ENCODE measurements at regions not wholly inside any gene's neighbourhood (a gene's known extent, or its start where the extent isn't known, plus 50 kb on each side); places are given as distances from the start of the nearest gene placed in this dataset.

GRCh38 chr2:129882476-129882875 lies 97.0 kb upstream of the RAB6C start:
- DNase-seq: no peak

DNA sequence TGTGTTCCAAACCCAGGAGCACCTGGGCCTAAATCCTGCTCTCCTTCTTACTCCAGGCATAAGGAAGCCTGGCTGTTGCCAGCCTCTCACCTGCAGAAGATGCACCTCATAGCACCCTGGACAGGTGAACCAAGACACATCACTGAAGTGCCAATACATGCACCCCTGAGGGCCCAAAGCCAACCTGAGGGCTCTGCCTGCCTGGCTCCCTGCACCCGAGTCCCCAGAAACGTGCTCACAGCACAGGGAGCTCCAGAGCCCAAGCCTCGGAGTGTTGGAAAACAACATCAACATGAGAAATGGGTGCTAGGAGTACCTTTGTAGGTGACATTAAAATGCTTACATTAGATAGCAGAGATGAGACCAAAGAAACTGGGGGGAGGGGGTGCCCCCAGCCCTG lies 96.3 kb upstream of the RAB6C start:
- DNase-seq: no peak

GRCh38 chr2:129884221-129884786 lies 95.2 kb upstream of the RAB6C start:
- DNase-seq: no peak

- DNase-seq: no peak
These were observed 93.7 kb upstream of the RAB6C start for GRCh38 chr2:129885735-129886134.

DNA sequence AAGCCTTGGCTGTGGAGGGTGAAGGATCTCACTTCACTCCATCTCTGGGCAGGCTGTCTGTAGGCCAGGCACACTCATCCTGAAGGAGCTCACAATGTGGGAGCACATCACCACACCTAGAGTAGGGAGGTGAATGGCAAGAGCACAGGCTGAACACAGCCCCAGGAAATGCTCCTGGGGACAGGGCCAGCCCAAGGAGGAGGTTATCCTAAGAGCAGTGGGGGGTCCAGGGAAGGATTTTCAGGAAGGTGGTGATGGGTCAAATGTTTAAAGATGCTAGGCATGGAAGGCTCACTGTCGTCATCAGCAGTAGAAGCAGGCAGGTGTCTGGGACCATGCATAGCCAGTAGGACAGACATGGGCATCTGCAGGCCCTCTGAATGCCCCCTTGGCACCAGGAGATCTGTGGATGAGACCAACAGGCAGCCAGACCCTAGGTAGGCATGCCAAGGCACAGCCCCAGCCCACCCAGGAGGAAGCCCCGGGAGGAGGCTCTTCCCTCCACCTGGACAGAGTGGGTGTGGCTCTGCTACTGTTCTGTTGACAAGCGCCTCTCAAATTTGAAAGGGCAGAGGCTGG lies 91.7 kb upstream of the RAB6C start:
- DNase-seq: no peak

DNA sequence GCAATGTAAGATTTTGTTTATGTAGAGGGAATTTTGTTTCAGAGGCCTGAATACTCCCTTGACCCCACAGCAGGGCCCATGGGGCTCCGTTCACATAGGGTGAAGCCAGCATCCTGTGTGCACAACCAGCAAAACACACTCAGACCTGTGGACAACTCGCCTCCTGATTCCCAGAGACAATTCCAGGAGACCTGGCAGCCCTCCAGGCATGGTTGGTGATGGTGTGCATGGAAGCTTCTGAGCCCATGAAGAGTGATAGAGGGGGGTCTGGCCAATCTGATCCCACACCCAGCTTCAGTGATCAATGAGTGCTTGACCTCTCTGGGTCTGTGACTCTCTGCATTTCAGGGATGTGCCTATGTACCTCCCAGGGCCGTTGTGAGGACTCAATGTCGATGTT lies 91.0 kb upstream of the RAB6C start:
- DNase-seq: no peak

DNA sequence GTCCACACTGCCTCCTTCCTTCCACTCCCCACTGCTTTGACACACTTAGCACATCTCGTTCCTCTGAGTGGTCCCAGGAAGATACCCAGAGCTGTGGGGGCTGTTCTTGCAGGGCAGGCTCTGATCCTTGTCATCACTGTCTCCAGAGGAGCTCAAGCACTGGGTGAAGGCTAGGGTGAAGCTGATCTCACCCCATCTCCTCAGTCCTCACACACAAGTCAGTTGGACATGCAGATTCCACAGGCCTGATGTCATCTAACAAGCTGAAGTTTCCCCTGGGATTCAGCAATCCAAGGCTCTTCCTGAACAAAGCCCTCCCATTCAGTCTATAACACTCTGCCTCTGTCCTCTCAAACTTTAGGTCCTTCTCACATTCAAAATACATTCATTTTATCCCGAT lies 90.6 kb upstream of the RAB6C start:
- DNase-seq: no peak

GRCh38 chr2:129891341-129892320 lies 87.8 kb upstream of the RAB6C start:
- DNase-seq: no peak

DNA sequence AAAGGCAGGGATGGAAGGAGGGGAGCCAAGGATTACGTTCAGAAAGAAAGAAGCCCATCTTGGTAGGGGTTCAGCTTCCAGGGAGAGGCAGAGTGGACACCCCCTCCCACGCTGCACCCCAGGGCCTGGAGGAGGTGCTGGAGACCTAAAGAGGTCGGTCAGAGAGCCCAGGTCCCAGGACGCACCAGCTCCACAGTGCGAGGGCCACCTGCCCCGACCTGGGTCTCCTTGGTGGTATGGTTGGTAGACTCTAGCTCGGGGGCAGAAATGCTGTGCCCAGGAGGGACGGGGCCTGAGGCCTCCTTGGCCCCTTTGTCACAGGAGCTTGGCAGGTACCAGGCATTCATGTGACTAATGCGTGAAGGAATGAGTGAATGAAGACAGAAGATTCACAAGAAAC lies 87.1 kb upstream of the RAB6C start:
- DNase-seq: no peak

DNA sequence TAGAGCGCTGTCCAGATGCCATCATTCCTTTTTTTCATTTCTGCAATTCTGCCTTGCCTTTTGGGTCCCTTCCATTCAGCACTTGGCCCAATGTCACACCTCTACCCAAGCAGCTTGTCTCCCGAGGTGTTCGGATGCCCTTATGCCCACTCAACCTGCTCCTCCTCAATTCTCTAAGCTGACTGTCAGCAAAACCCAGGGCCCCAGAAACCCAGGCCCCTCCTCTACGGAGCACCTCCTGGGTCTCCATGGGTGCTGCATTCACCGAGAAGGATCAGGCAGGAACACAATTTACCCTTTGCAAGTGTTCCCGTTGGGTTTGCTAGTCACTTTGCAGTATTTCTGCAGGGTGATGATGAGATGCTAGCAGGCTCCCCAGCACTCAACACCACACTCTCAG lies 86.7 kb upstream of the RAB6C start:
- DNase-seq: no peak

- no peak for DNase-seq
These were observed 86.2 kb upstream of the RAB6C start for GRCh38 chr2:129893244-129893643.

GRCh38 chr2:129894616-129895015 lies 84.8 kb upstream of the RAB6C start:
- DNase-seq: no peak

DNA sequence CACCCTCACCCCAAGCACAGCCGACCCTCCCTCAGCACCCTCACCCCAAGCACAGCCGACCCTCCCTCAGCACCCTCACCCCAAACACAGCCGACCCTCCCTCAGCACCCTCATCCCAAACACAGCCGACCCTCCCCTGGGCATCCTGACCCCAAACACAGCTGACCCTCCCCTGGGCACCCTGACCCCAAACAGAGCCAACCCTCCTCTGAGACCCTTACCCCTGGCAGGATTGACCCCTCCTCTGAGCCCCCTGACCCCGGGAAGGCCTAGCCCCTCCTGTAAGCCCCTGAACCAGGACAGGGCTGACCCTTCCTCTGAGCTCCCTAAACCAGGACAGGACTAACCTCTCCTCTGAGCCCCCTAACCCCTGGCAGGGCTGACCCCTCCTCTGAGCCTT lies 84.4 kb upstream of the RAB6C start:
- no peak for DNase-seq

GRCh38 chr2:129895526-129896082 lies 83.9 kb upstream of the RAB6C start:
- DNase-seq: no peak

DNA sequence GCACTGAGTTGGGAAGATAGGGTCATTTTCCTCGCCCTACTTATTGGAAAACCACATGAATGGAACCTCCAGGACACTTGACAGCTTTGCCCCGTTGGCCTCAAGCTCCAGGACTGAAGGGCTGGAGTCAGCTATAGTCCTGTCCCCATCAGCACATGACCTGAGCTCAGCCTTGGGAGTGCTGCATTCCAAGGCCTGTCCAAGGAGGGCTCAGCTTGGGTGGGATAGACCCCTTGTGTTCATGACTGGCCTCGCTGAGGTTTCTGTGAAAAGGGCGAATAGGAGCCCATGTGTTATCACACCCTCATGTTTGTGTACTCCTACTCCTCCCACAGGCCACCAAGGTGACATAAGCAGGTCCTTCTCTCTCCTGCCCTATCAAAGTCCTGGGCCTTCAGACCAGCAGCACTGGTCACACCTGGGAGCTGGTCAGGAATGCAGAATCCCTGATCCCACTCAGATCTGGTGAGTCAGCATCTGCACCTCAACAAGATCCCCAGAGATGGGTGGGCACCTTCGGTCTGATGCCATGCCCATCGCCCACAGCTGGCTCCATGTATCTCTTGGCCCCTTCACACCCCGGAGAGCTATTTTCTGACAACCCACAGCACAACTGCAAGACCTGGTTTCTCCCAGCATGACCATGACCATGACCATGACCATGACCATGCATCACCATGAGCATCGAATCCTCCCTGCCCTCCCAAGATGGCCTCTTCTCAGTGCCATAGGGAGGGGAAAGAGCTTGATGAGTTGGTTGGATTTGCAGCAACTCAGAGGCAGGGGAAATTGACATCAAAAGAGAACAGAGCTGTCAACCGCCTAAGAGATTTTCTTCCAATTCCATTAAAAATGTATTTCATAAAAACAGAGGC lies 83.0 kb upstream of the RAB6C start:
- no peak for DNase-seq

DNA sequence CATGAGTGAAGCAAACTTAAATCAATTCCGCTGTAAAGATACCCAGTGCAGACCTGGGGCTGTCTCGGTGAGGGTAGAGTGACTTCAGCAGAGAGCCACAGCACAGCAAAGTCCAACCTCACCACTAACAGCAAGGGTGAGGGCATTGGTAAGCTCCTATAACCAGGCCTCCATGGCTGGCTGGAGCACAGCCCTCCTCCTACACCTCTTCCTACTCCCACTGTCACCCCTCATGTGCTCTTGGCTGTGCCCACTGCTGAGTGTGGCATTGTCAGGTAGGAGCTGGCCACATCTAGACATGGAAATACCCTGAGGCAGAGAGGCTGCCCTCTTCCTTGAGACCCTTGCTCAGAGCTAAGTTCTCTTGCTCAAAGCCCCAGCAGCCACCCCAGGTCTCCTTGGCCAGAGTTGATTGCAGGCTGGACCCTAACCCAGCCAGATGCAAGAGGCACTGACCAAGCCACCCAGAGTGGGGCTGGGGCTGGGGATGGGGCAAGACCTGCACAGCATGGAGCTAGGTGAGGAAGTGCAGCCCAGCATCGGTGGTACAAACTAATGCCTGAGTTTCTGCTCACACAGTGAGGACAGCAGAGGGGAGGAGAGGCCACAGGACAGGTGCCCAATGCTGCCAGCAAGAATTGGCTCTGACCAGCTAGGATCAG lies 77.6 kb upstream of the RAB6C start:
- DNase-seq: no peak

DNA sequence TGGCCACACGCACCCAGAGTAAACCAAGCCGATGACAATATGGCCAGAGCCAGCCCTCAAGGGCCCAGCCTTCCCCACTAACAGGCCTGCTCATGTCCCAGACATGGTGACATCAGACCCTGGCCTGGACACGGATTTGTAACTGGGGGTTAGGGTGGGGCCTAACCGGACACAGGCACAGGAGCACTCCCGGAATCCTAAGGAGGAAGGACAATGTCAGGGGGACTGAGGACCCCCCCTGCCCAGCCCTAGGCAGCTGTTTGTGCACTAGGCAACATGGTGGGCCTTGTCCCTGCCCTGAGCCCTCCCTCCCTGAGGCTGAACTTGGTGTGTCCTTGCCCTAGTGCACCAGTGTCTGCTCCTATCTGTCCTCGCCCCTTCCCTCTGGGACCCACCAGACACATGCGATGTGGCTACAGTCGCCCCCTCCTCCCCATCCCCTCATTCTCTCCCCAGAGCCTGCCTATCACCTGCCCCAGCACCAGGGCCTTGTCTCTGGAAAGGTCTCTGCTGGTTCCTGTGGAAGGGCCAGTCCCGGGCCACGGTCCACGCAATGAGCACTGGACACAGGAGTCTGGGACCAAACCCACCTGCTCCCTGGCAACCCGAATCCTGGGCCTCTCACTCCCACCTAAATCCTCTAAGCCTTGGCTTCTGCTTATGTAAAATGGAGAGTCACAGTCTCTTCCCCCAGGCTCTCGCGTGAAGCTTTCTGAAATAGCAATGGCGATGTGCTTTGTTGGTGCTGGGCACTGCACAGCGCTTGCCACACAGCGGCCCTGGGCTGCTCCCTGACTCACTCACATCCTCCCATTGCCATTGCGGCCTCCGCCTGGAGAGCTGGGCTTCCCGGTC lies 76.5 kb upstream of the RAB6C start:
- DNase-seq: no peak

DNA sequence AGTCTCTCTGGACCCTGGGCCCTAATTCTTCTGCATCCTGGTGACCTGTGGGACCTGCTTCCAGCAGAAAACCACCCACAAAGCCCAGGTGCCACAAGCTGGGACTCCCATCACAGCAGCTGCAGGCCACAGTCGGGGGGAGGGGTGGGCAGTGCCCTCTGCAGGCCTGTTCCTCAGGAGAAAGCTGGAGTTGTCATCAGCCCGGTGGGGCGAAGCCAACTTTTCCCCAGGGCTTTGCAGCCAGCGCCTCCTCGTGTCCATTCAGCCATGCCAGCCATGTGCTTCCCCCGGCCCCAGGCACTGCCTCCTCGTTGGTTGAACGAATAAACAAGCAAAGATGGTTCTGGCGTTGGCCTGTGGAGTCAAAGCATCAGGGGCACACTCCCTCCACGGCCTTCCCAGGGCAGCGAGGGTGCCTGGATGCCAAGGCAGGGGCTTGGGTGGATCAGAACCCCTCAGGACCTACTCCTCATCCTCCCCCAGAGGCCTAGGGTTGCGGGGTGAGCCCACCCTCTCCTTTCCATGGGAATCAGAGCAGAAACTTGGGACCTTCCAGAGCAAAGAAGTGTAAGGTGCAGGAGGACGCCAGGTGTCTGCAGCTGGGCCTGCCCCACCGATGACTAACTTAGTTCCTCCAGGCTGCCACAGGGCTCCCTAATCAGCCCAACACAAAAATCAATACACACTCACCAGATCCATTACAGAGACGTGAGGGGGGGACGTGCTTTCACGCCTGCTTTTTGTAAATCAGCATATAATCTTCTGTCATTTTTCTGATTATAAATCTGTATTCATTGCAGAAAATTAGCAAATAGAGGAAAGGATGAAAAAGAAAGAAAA lies 75.7 kb upstream of the RAB6C start:
- DNase-seq: no peak

DNA sequence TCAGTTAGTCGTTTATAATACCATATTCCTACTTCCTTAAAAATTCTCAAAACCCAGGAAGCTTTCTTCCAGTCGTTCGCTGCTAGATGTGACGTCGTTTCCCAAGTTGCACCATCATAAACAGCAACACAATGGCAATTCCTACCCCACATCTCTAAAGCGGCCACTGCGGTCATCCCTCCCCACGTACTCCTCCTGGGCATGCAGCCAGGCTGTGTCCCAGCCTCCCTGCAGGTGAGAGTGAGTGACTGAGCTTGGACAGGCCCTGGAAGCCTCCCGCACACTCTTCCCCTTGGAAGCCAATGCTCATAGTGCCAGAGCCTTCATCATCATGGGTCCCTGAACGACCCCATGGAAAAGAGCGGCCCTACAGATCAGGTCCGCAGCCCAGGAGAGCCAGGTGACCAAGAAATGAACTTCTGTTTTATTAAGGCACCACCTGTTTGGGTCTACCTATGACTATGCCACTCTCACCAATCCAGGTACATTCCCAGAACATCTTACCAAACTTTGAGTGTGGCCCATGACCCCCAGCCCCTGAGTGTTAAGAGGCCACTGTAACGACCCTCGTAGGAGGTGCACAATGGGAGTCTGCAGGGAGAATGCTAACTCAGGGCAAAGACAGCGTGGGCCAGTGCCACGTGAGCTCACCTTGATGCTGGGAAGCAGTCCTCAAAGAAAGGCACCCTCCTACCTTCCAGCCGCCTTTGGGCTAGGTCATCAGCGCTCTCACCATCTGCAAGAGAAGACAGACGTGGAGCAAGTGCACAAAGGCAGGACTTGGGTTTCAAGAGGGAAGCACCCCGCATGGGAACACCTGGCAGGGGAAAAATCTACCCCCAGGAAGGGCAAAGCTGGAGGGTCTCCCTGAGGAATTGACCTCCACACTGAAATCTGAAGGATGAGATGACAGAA lies 74.7 kb upstream of the RAB6C start:
- no peak for DNase-seq

Data from stimulated activated CD8-positive, alpha-beta memory T cell treated with anti-CD3 and anti-CD28 coated beads, Interleukin-4, amount 100 ng/mL, for 48 hours (primary cell).